ENCODE measurements at regions not wholly inside any gene's neighbourhood (a gene's known extent, or its start where the extent isn't known, plus 50 kb on each side); places are given as distances from the start of the nearest gene placed in this dataset.
"Not testable (repeated sequence)": the region's sequence is repeated elsewhere in the genome, so short reads cannot be mapped to it uniquely, and the experiment has no call there.

DNA sequence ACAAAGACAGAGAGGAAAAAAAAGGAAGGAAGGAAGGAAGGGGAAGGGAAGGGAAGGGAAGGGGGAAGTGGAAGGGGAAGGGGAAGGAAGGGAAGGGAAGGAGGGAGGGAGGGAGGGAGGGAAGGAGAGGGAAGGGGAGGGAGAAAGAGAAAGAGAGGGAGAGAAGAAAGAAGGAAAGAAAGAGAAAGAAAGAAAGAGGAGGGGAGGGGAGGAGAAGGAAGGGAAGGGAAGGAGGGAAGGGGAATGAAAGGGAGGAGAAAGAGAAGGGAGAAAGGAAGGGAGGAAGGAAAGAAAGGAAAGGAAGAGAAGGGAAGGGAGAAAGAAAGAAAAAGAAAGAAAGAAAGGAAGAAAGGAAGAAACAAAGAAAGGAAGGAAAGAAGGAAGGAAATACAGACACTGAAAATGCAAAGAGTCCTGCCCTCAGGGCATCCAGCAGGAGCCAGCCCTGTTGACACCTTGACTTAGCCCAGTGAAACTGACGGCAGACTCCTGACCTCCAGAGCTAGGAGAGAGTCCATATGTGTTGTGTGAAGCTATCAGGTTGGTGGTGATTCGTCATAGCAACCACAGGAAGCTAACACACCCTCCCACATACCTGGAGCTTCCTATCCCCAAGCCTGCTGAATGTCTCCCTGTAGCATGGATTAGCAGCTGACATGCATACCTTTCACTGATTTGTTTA, 58.7 kb upstream of the SULF2 start:
- no peak for TF ChIP-seq CTCF (IDR thresholded peaks at IDR 0.05; ENCODE audit: low read depth, low read length, missing control alignments)
- H3K4me3 ChIP-seq (ENCODE audit: low read depth, low read length): no peak overlapping the region
- DNase-seq (ENCODE audit: low read depth): no peak

DNA sequence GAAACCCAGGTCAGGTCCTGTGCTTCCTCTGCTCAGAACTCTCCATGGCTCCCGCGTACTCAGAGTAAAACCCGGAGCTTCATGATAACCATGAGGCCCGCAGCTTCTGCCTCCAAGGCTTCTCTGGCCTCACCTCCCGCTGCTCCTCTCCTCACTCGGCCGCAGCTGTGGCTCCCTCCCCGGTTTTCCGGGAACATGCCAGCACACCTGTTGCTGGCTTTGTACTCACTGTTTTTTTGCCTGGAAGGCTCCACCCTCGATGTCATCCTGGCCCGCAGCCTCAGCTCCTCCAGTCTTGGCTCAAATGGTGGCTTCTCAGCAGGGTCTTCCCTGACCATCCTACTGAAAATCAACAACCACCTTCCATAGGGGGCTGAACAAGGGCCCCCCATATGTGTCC, 57.7 kb upstream of the SULF2 start:
- DNase-seq (ENCODE audit: low read depth); H3K4me3 ChIP-seq (ENCODE audit: low read depth, low read length): not testable (repeated sequence)

- H3K4me3 ChIP-seq (ENCODE audit: low read depth, low read length); DNase-seq (ENCODE audit: low read depth): not testable (repeated sequence)
Observed at GRCh38 chr20:47842004-47842403, 56.7 kb upstream of the SULF2 start.

DNA sequence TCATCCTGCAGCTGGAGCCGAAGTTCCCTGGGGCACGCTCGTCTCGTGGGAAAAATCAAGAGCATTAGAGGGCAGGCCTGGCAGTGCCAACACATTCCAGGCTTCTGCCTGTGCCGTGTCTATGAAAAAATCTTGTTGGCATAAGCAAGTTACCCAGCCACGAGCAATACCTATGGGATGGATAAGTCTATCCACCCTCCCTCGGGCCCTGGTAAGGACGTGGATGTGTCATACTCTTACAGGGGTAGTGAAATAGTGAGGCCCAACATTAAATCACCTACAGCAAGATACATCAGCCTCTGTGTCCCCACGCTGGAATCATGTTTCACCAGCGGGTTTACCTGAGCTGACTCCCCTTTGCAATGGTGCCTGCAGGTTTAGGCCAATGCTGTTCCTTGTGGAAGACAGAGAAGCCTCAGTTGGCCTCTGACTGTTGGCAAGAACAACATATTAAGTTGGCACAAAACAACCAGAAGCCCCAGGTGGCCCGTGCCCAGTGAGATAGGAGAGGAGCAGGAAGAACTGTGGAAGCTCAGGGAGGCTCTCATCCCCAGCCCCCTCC, 51.1 kb upstream of the SULF2 start:
- not testable (repeated sequence) for H3K4me3 ChIP-seq (ENCODE audit: low read depth, low read length); DNase-seq (ENCODE audit: low read depth)

All from GM12864 (cell line).